KBM-7 (cell line): ENCODE measurements at regions not wholly inside any gene's neighbourhood (a gene's known extent, or its start where the extent isn't known, plus 50 kb on each side); places are given as distances from the start of the nearest gene placed in this dataset.

Experiments
- DNase-seq: peaks from one replicate; pipeline ENCODE4 v3.0.0-alpha.2; 2015
- in situ Hi-C: fragments of 300-500 bp; cut with MboI; formaldehyde crosslinking; loops from 2 replicates; pipeline ENCODE4 v1.14.3; 2020; ENCODE audit warnings: low sequenced_read_pairs, low pct_unique_long_range_greater_than_20kb, mixed read lengths

GRCh38 chr10:28940158-28940888, 263.0 kb downstream of the BAMBI start:
- in situ Hi-C loops, result no loop called here
- no peak for DNase-seq

DNA sequence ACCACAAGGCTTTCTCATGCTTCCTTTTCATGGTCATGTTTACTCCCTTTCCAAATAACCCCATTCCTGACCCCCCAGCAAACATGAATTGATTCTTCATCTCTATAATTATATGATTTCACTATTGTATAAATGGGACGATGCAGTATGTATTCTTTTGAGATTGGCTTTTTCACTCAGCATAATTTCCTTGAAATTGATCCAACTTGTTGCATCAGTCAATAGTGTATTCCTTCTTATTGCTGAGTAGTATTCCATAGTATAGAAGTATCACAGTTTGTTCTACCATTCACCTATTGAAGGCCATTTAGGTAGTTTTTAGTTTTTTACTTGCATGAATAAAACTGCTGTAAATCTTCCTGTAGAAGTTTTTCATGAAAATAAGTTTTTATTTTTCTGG, 264.7 kb downstream of the BAMBI start:
- DNase-seq, result no peak
- in situ Hi-C loops, result no loop called here

GRCh38 chr10:28945959-28946358, 268.6 kb downstream of the BAMBI start:
- DNase-seq, result no peak
- in situ Hi-C loops, result no loop called here

DNA sequence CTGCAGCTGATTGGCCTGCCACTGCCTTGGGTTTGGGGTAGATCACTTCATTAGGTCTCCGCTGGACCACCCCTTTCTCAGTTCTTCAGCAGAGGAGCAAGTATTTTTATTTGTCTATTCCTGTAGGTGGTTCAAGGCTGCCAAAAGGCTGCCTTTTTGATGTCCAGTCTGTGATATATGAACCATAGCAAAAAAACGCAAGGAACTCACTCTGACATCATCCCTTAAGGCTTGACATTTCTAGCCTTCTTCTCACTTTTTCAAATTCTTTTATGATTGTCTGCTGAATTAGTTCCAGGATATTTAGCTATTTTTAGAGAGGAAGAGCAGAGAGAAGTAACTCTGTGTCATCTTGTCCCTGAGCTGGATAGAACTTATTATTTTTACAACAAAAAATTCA, 269.2 kb downstream of the BAMBI start:
- DNase-seq, result no peak
- in situ Hi-C loops, result no loop called here

DNA sequence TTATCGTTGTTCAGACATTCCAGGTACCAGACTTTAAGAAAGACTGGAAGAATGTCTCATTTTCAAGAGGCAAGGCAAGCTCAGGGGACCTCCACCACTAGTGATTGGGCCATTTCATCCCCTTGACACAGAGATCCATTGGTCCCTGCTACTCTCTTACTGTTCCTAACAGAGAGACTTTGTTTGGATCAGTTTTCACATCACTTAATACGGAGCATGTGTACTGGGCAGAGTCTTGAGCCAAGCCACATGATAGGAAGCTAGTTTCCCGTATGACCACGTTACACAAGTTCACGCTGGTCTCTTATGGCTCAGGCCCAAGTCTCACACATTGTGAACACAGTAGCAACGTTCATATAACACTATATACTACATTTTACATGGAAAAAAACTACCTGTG, 269.9 kb downstream of the BAMBI start:
- no peak for DNase-seq
- in situ Hi-C loops, result no loop called here

DNA sequence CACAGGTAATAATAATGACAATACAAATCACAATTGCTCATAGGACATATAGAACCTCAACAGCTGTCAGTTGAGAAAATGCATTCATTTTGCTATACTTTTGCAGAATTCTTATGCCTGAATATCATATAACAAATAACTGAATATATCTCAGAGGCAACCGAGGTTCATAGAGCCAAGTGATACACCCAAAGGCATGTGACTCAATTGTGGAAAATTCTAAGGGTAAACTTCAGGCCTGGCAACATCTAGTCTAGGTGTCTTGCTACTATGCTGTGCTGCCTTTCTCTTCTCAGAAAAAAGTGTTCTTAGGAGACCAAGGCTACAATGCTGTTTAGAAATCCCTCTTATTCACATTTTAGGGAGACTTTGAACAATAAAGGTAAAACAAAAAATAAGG, 270.7 kb downstream of the BAMBI start:
- no peak for DNase-seq
- in situ Hi-C loops, result no loop called here

DNA sequence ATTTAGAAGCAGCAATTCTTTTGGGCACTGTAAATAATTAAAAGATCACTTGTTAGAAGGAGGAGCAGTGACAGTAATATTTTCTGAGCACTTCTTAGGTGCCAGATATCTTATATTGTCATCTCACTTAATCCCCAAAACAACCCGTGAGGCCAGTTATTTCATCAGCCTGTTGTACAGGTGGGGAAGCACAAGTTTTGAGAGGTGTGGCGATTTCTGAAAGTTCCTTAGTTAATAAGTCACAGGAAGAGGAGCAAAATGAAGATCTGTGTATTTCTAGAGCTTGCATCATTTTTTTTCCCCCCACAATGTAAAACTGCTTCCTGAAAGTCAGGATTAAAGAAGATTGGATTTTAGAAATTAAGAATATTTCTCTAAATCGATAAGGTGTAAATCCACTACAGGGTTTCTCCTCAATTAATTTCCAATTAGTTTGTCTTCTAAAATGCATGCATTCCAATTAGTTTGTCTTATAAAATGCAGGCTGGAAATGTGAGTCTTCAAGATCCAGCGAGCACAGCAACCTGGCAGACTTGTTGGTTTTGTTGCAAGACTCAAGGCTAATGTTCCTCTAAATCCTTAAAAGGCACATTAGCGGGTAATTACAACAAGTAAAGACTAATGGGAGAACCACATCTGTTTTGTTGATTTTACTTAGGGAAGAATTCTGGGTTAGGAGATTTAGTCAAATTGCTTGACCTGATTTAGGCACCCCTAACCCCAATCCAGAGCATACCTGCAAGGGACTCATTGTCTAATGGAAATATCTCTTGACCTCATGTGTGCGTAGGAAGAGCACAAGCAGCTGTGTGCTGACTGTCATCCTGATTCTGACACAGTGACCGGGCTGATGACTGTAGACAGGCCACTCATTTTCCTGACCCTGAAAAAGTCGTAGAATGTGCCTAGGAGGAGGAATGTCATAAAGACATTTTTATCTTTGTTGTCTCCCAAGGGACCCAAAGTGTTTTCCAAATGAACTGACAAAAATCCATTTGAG, 272.0 kb downstream of the BAMBI start:
- DNase-seq, result no peak
- in situ Hi-C loops, result no loop called here

DNA sequence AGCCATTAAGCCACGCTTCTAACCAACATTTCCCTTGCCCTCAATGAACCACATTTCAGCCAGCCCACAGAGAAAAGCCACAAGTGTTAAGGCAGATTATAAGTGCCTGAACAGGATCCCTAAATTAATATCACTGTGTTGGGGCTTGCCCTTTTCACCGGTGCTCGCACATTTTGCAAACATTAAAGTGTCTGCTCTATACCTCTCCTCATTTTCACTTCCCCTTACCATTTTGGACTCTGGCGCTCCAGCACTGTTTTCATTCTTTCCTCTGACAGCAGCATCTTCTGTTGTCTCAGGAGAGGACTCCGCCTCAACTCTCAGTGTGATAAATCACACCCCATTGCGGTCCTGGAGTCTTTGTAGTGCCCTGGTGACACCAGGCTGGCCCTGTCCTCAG, 274.2 kb downstream of the BAMBI start:
- in situ Hi-C loops, result no loop called here
- DNase-seq, result no peak

DNA sequence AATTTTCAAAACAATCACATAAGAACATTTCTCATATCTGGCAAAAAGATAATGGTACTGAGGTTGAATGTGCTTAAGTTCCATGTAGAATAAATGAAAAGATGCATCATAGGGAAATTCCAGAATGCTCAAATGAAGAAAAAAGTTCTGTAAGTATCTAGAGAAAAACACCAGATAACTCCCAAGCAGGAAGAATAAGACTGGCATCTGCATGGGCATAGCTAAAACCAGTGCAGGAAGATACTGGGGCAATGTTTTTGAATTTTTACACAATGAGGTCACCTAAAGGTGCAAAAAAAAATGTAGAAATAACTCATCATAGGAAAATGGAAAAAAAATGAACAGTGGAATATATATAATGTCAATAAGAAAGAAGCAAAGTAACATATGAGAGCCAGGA, 275.2 kb downstream of the BAMBI start:
- no peak for DNase-seq
- in situ Hi-C loops, result no loop called here

DNA sequence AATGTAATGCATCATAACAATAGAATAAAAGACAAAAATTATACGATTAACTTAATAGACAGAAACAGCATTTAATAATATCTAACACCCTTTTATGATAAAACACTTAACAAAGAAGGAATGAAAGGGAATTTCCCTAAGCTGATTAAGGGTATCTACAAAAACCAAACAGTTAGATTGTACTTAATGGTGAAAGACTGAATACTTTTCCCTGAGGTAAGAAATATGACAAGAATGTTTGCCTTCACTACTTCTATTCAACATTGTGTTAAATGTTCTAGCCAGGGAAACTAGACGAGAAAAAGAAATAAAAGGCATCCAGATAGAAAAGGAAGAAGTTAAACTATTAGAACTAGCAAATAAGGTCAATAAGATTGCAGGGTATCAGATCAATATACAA, 276.9 kb downstream of the BAMBI start:
- in situ Hi-C loops, result no loop called here

GRCh38 chr10:28958468-28958867, 281.1 kb downstream of the BAMBI start:
- DNase-seq, result no peak
- in situ Hi-C loops, result no loop called here

More for the DNA sequence above, 276.9 kb downstream of the BAMBI start:
- DNase-seq, result no peak

DNA sequence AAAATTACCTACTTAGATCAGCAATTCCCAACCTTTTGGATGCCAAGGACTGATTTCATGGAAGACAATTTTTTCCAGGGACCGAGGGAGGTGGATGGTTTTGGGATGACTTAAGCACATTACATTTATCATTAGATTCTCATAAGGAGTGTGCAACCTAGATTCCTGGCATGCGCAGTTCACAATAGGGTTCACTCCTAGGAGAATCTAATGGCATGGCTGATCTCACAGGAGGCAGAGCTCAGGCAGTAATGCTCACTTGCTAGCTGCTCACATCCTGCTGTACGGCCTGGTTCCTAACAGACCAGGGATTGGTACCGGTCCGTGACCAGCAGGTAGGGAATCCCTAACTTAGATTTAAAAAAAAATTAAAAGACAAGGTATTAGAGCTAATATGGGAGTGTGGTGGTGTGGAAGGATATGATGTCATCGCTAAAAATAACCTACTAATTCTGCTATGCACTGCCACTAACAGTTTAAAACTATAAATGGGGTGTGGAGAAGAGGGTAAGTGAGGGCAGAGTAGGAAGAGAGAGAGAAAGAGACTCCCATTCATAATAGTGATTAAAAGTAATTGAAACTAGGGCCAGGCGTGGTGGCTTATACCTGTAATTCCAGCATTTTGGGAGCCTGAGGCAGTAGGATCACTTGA, 282.7 kb downstream of the BAMBI start:
- DNase-seq, result no peak
- in situ Hi-C loops, result no loop called here

GRCh38 chr10:28962768-28963167, 285.4 kb downstream of the BAMBI start:
- in situ Hi-C loops, result no loop called here
- no peak for DNase-seq

GRCh38 chr10:28963539-28964221, 286.4 kb downstream of the BAMBI start:
- no peak for DNase-seq
- in situ Hi-C loops, result no loop called here

GRCh38 chr10:28965937-28966336, 288.6 kb downstream of the BAMBI start:
- in situ Hi-C loops, result no loop called here
- no peak for DNase-seq

DNA sequence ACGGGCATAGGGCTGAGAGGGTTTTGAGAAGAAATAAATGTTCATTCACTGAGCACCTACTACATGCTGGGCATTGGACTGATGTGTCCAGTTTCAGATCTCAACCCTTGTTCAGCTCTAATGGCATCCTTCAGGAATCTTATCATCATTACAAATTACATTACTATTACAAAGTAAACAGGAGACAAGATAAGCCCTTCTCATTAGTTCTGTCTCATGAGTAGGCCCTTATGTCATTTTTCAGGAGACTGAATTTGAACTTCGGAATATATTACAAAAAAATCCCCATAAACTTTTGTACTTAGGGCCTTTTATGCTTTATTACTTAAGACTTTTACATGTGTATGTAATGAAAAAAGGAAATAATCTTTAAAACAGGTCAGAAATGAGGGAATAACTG, 289.7 kb downstream of the BAMBI start:
- no peak for DNase-seq
- in situ Hi-C loops, result no loop called here

DNA sequence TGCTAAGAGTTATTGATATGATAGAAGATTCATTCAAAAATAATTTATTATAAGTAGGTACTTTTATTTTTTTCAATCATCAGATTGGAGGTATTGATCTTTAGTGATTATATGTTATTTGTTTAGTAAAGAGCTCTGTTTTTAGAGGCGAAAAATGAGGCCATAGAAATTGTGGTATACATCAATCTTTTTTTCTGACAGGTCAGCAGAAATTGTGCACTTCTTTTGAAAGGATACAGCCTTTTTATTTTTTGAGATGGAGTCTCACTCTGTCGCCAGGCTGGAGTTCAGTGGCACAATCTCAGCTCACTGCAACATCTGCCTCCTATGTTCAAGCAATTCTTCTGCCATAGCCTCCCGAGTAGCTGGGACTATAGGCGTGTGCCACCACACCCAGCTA, 292.1 kb downstream of the BAMBI start:
- no peak for DNase-seq
- in situ Hi-C loops, result no loop called here

- DNase-seq, result no peak
- in situ Hi-C loops, result no loop called here
Measured at GRCh38 chr10:28970231-28970630, 292.9 kb downstream of the BAMBI start.

GRCh38 chr10:28971255-28971654, 293.9 kb downstream of the BAMBI start:
- in situ Hi-C loops, result no loop called here
- no peak for DNase-seq
